GM18858 (cell line): ENCODE measurements at regions not wholly inside any gene's neighbourhood (a gene's known extent, or its start where the extent isn't known, plus 50 kb on each side); places are given as distances from the start of the nearest gene placed in this dataset.
"Not testable (repeated sequence)": the region's sequence is repeated elsewhere in the genome, so short reads cannot be mapped to it uniquely, and the experiment has no call there.

Experiments used
- ATAC-seq: cut with Tn5 transposase; IDR thresholded peaks from one replicate; pipeline ENCODE4 v1.9.1; 2021; ENCODE audit not compliant: unreplicated experiment

DNA sequence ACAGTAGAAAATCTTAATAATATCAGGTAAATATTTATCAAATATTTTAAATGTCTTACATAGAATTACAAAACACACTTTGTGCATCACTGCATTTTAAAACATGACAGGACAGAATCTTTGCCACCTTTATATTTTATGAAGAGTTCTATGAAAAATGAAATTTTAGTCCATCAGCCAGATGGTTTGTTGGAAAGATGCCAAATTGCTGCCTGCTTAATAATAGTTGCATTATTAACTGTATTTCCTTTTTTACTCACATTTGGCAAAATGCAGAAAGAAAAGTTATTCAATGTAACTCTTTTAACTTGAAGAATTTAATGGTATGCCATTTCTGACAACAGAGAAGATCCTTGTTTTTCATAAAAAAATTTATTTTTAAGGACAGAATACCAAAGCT is 1271.6 kb downstream of the NSUN3 start:
- no peak for ATAC-seq

DNA sequence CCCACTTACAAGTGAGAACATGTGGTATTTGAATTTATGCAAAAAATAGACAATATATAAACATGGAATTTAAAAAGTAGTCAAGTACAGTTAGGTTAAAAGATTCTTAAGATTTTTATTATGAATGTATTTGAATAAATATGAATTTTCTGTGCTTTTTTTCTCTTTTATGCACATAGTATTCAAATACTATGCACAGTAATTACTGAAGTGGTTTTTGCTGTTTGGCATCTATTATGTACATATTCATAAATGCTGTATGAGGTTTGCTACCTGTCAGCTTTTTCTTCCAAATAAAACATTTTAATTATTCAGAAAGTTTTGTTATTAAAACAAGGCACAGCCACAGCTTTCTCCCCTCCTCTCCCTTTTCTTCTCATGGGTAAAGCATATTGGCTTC is 1272.7 kb downstream of the NSUN3 start:
- ATAC-seq, result no peak

- no peak for ATAC-seq
Measured at GRCh38 chr3:95338446-95338845, 1275.6 kb downstream of the NSUN3 start.

DNA sequence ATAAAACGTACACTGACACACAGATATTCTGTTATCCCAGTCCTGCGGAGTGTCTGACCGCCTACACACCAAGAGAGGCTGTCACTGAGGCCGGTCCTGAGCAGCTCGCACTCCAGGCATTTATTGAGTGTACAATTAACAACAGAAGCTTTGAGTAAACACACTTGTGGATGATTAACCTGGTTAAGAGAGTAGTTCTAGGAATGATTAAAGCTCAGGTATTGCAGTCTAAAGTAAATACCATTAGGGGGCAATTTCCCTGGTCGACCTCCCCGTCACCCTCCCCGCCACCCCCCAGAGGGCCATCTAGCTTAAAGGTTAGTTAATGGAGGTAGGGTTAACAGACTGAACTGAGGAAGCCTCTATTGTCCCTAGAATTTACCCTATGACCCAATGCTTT is 1278.5 kb downstream of the NSUN3 start:
- ATAC-seq, result no peak

- no peak for ATAC-seq
Measured at GRCh38 chr3:95343228-95343627, 1280.4 kb downstream of the NSUN3 start.

DNA sequence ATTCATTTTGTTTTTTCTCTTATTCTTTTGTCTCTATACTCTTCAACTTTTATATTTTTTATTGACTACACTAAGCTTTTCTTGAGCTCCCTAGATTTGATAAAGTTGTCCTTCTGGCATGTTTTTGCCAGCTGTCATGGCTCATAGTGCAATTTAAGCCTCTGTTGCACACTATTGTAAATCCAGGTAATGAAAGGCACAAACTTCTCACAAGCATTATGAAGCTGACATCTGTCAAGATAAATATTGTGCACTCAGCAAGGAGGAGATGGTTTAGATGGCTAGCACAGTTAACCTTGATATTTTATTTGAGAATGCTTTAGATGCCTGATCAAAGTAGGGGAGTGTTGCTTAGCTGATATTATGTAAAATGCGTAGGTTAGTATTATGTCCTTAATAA is 1280.9 kb downstream of the NSUN3 start:
- ATAC-seq, result no peak

DNA sequence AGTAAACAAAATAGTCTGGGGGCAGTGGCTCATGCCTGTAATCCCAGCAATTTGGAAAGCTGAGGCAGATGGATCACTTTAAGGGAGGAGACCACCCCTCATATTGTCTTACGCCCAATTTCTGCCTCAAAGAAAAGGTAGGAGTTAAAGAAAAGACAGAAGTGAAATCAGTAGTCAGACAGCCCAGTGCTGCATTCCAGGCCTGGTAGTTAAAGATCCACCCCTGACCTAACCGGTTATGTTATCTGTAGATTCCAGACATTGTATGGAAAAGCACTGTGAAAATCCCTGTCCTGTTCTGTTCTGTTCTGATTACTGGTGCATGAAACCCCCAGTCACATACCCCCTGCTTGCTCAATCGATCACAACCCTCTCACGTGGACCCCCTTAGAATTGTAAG is 1285.1 kb downstream of the NSUN3 start:
- ATAC-seq, result not testable (repeated sequence)

- no peak for ATAC-seq
Measured at GRCh38 chr3:95348879-95349278, 1286.0 kb downstream of the NSUN3 start.

DNA sequence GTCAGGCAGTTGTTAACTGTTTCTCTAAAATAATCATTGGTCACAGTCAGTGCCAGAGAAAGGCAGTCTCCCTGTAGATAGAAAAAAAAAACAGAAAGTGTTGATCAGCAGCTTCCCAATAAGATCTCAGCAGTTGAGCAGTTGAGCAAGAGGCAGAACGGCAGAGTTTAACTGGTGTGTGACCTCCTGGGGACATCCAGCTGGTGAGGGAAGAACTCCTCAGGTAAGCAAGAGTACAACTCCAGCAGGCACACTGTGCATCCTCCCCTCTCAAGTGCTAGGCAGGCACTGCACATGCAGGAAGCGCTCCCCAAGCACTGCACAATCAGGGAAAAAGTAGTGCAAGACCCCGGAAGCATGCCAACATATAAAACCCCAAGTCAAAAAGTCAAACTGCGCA is 1287.2 kb downstream of the NSUN3 start:
- ATAC-seq, result no peak

GRCh38 chr3:95351158-95351557 is 1288.3 kb downstream of the NSUN3 start:
- ATAC-seq, result no peak

DNA sequence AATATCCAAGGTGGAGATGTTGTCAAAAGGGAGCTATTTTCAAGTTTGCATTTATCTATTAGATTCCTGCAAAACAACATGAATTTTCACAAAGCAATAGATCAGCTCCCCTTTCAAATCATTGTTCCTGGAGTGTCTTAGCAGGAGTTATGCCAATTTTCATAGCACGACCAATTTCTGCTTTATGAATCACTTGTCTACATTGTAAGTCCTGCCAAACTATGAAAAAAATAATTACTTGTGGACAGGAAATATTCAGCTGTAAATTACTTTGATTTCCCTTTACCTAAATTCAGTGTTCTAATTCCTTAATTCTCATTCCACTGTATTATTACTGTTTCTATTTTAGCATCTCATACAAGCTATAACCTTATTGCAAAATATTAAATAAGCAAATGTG is 1289.6 kb downstream of the NSUN3 start:
- no peak for ATAC-seq

DNA sequence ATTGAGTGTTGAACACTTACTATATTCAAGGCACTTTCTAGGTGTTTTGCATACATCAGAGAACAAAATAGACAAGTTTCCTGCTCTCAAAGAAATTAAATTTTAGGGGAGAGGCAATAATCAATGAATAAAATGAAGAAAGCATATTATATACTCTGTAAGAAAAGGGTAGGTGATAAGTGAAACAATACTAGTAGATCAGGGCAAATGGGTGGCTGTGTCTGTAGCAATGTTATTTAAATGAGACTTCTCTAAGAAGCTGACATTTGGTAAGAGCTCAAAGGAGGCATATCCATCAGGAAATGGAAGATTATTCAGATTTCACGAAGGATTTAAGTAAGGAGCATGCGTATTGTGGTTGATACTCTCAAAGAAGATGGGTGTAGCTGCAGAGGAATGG is 1291.6 kb downstream of the NSUN3 start:
- ATAC-seq, result no peak

DNA sequence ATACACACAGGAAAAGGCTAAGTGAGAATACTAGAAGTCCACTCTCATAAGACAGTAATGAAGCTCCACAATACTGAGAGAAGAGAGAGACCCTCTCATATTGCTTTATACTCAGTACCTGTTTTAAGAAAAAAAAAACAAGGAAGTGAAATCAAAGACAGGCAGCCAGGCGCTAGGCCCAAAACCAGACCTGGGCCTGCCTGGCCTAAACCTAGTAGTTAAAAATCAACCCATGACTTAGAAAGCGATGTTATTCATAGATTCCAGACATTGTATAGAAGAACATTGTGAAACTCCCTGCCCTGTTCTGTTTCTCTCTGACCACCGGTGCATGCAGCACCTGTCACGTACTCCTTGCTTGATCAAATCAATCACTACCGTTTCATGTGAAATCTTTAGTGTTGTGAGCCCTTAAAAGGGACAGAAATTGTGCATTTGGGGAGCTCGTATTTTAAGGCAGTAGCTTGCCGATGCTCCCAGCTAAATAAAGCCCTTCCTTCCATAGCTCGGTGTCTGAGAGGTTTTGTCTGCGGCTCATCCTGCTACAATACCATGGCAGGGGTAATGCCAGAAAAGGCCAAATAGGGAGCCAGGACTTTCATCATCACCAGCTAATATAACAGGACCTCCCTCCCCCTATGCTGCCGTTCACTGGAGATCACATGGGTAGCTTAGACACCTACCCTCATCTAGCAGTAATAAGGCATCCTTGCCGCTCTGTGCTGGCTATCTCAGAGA is 1294.1 kb downstream of the NSUN3 start:
- ATAC-seq, result peak; percentile 59

DNA sequence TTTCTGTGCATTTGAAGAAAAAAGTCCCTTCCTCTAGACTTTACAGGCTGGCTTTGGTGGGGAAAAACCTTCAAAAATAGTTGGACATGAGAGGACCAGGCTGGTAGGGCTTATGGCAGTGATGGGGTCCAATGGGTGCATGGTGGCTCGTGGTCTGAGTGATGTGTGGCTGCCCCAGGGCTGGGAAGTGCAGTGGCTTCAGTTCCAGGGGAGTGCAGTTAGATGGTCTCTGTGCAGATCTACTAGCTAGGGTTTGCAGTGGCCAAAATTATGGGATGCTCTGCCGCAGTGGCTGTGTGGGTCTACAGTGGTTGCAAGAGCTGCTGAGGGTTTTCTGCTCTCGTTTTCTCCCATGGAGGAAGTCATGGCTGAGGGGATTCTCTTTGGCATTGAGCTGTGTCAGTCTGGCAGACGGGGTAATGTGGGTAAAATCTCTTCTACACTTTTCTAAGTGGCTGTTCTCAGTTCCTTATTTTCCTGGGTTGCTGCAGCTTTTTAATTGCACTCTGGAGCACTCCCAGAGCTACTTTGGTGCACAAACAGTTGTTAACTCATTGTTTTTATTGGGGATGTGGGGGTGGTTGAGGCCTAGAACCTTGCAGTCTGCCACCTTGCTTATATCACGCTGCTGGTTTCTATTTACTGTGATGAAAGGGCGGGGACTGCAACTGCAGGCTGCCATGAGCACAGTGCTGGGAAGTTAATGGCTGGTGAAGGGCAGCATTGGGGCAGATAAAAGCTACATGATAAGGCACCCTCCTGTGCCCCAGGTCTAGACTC is 1324.6 kb downstream of the NSUN3 start:
- peak; percentile 56 for ATAC-seq

DNA sequence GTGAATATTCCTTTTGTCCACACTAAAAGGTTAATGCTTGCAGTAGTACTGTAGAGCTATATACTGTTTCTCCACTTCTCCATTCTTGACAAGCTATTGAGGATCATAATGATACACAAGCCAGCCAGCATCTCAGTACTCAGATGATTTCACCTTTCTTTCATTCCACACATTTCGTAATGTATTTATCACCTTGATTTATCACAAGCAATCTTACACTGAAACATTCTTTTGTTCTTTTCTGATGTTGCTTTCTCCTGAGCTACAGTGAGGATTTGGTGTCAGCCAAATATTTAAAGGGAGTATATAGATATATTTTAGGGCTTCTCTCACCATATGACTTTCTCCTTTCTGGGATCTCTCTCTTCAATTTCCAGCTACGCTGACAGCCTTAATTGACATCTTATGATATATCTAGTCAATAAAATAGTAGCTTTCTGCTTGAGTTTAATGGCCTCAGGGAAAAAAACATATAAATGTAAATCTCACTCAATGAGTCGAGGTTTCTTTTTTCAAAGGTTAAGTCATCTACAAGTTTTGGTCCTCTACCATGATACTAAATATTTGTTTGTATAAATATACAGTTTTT is 1327.0 kb downstream of the NSUN3 start:
- no peak for ATAC-seq

DNA sequence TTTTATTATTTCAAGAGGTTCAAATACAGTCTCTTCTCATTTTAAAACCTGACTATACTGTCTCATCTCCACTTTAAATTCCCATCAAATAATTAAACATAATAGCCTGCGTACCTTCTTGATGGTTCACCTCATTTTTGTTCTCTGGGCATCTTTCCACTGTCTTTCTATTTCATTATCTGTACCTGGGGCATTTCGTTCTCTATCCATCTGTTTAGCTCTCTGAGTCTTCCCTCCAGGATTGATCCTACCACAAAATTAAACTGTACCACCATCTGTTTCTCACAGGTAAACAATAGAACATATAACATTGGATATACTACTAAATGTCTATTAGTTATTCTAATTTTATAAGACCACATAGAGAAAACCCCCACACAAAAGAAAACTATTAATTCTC is 1331.4 kb downstream of the NSUN3 start:
- no peak for ATAC-seq

DNA sequence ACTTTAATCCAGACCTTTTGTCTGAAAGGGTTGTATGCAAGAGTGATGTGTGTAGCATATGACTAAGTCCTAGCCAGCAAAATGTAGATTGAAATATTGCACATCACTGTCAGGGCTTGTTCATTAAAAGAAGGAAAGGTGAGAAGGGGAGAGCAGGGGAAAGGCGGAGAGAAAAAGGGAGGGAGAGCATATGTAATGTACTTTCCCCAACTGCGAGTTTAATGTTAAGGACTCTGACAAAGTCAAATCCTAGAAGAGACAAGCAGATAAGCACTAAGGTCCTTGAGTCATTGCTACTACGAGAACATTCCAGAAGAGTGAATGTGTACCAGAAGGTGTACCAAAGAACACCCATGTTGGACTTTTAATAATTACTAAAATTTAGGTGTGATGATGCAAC is 1336.7 kb downstream of the NSUN3 start:
- no peak for ATAC-seq

- ATAC-seq, result no peak
Measured at GRCh38 chr3:95401693-95402092, 1338.8 kb downstream of the NSUN3 start.

GRCh38 chr3:95407709-95408463 is 1345.0 kb downstream of the NSUN3 start:
- ATAC-seq, result no peak

DNA sequence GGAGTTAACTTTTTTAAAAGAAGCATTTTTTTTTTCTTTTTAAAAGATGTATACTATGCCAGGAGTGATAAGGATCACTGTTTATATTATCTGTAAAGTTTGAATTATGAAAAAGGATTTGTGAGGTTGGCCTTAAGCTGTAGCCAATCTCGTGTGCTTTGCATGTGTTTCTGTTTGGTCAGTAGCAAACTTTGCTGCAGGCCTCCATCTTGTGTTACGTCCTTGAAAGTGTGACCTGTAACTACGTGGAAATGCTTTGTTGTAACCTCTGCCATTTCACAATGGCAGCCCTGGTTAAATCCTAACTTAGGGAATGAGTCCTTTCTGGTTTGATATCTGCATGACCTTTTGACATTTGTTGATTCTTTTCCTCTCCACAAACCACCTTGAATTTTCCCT is 1345.6 kb downstream of the NSUN3 start:
- no peak for ATAC-seq

DNA sequence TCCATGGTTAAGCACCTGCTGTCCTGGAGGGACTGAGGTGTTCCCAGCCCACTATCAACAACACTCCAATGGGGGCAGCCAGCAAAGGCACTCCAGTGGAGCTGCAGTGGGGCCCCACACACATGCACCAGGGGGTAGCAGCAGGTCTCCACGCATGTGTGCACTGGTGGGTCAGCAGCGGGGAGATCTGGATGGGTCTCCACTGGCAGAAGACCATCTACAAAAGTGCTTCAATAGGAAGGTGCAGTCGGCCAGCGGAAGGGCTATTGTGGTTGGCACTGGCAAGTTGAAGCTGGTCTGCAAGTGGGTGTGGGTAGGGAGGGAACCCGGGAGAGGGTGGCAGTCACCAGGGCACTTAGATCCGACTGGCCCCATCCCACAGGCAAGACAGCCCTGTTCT is 1355.4 kb downstream of the NSUN3 start:
- ATAC-seq, result no peak

DNA sequence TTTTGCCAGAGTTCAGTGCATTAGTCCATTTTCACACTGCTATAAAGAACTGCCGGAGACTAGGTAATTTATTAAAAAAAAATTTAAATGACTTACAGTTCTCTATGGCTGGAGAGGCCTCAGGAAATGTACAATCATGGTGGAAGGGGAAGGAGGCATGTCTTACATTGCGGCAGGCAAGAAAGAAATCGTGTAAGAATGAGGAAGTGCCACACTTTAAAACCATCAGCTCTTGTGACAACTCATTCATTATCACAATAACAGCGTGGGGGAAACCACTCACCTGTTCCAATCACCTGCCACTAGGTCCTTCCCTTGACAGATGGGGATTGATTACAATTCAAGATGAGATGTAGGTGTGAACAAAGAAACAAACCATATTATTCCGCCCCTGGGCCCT is 1361.4 kb downstream of the NSUN3 start:
- no peak for ATAC-seq
